GM12865 (cell line): ENCODE measurements at regions not wholly inside any gene's neighbourhood (a gene's known extent, or its start where the extent isn't known, plus 50 kb on each side); places are given as distances from the start of the nearest gene placed in this dataset.

Source experiments
- DNase-seq: peaks from one replicate; pipeline ENCODE4 v3.0.0; 2010; ENCODE audit warnings: low read depth
- H3K4me3 ChIP-seq: 2 replicates; pipeline ENCODE4 v1.5.1; 2011; ENCODE audit warnings: mild to moderate bottlenecking, low read depth, low read length, control low read depth
- TF ChIP-seq, protein P1 (sequence below): IDR thresholded peaks from 2 replicates; pipeline ENCODE4 v1.5.1; 2011; ENCODE audit warnings: low read length, control low read depth, low read depth, inconsistent platforms; ENCODE audit not compliant: insufficient read depth; ENCODE audit errors: missing control alignments

GRCh38 chr10:130810856-130811255, 500.7 kb downstream of the TCERG1L start:
- no peak for DNase-seq
- no peak overlapping the region for H3K4me3 ChIP-seq
- TF ChIP-seq, protein P1, sequence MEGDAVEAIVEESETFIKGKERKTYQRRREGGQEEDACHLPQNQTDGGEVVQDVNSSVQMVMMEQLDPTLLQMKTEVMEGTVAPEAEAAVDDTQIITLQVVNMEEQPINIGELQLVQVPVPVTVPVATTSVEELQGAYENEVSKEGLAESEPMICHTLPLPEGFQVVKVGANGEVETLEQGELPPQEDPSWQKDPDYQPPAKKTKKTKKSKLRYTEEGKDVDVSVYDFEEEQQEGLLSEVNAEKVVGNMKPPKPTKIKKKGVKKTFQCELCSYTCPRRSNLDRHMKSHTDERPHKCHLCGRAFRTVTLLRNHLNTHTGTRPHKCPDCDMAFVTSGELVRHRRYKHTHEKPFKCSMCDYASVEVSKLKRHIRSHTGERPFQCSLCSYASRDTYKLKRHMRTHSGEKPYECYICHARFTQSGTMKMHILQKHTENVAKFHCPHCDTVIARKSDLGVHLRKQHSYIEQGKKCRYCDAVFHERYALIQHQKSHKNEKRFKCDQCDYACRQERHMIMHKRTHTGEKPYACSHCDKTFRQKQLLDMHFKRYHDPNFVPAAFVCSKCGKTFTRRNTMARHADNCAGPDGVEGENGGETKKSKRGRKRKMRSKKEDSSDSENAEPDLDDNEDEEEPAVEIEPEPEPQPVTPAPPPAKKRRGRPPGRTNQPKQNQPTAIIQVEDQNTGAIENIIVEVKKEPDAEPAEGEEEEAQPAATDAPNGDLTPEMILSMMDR, result no peak

DNA sequence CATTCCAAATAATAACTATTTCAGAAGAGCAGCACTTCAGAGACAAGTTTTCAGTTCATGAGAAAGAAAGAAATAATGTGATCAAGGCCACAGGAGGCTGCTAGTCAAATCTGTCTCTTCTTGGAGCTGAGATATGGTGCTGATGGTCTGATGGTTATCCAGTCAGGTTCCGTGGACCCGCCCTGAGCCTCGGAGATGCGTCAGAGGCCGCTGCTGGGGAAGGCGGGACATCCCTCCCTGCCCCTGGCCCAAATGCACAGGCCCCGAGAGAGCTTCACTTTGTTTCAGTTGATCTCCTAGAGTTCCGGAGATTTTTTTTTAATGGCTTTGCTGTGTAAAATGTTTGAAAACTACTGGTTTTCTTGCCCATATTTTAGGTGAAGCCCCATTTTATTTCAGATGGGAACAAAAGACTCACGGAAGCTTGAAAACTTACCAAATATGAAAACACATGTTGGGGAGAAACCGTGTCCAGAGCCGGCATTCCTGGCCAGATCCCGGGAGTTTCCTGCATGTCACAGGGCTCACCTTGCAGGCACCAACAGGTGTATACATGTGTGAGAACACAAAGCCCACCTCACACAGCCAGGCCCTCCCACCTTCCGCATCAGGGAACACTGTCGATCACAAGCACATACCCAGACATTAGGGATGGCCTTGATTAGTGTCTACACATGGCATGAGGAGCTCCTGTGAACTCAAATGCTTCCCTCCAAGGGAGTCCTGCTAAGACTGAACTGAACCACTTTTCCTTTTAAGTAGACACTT, 499.0 kb downstream of the TCERG1L start:
- TF ChIP-seq, protein P1, result no peak
- DNase-seq, result no peak
- no peak overlapping the region for H3K4me3 ChIP-seq

DNA sequence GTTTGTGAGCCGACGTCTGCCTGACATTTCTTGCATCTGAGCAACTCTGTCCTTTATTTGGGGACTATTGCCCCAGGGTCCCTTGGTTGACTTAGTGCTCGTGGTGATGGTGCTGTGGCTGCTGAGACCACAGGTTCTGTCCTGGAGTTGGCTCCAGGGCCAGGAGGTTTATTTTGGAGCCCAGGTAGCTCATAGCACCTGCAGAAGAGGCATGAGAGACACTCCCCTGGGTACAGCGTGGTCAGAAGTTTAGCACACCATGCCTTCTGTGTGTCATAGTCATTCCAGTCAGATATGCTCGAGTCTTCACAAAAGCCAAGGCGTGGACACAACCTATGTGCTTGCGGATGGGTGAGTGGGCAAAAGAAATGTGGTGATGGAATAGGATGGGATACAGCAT, 496.9 kb downstream of the TCERG1L start:
- DNase-seq, result no peak
- TF ChIP-seq, protein P1, result no peak

GRCh38 chr10:130816116-130816901, 495.2 kb downstream of the TCERG1L start:
- no peak overlapping the region for H3K4me3 ChIP-seq
- no peak for DNase-seq
- TF ChIP-seq, protein P1, result no peak

More for the DNA sequence above, 496.9 kb downstream of the TCERG1L start:
- H3K4me3 ChIP-seq, result no peak overlapping the region

GRCh38 chr10:130817046-130817624, 494.4 kb downstream of the TCERG1L start:
- DNase-seq, result no peak
- H3K4me3 ChIP-seq, result no peak overlapping the region
- TF ChIP-seq, protein P1, result no peak

DNA sequence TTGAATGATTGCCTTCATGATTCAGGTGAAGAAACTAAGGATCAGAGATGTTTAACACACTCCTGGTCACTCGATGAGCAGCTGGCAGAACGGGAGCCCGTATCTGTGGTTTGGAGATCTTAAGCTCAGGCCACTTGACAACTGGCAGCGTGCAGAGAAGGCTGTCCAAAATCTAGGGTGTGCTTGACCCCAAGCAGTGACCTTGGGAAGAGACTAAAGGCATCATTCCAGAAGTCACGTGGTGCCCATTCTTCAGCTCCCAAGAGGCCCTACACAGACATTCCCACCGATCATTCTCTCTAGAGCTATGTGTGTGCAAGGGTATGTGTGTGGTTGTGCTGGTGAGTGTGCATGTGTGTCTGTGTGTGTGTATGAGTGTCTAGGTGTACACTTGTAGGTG, 493.8 kb downstream of the TCERG1L start:
- TF ChIP-seq, protein P1, result no peak
- DNase-seq, result no peak
- H3K4me3 ChIP-seq, result no peak overlapping the region
